Adrenal gland (tissue), 9 donors: ENCODE measurements at regions not wholly inside any gene's neighbourhood (a gene's known extent, or its start where the extent isn't known, plus 50 kb on each side); places are given as distances from the start of the nearest gene placed in this dataset.

Experiments used
- DNase-seq, 7 donors: peaks; one replicate each; pipeline ENCODE4 v3.0.0-alpha.2; 2019 to 2020
- H3K27ac ChIP-seq, 5 donors: fragments of 200-600 bp; sonication (generic) in 4 of 5; 1 replicate in 3 of 5; 2 replicates in 2 of 5; pipeline versions ENCODE4 v1.5.1 to v1.8.0; 2016 to 2020; ENCODE audit warnings: mild to moderate bottlenecking in 1 of 5
- H3K27me3 ChIP-seq: fragments of 200-600 bp; 2 replicates; pipeline ENCODE4 v1.8.0; 2021
- H3K36me3 ChIP-seq, 2 donors: fragments of 200-600 bp; replicated peaks in 1 of 2; 1 replicate in 1 of 2; 2 replicates in 1 of 2; pipeline versions ENCODE4 v1.5.1 to v1.8.0; 2018 to 2022
- H3K4me1 ChIP-seq, 2 donors: fragments of 200-600 bp; replicated peaks in 1 of 2; 1 replicate in 1 of 2; 2 replicates in 1 of 2; pipeline versions ENCODE4 v1.5.1 to v1.8.0; 2018 to 2021
- H3K4me3 ChIP-seq, 4 donors: fragments of 200-600 bp; sonication (generic) in 3 of 4; one replicate each; pipeline ENCODE4 v1.5.1; 2016 to 2018
- H3K9me3 ChIP-seq, 3 donors: fragments of 200-600 bp; sonication (generic) in 1 of 3; replicated peaks in 1 of 3; 1 replicate in 2 of 3; 2 replicates in 1 of 3; pipeline versions ENCODE4 v1.5.1 to v1.8.0; 2016 to 2021
- CTCF ChIP-seq, 6 experiments: fragments of 450-650 bp in 4 of 6; fragments of 200-600 bp in 2 of 6; sonication (generic) in 1 of 6; IDR thresholded peaks; 1 replicate in 5 of 6; 2 replicates in 1 of 6; pipeline versions ENCODE4 v1.5.1 to v1.8.0; 2016 to 2021; ENCODE audit warnings: antibody characterized with exemption in 6 of 6, mild to moderate bottlenecking in 2 of 6, moderate library complexity in 1 of 6
- POLR2A ChIP-seq, 2 donors: fragments of 450-650 bp; IDR thresholded peaks; one replicate each; pipeline ENCODE4 v1.6.1; 2017; ENCODE audit warnings: antibody characterized with exemption in 2 of 2, mild to moderate bottlenecking in 2 of 2, moderate library complexity in 1 of 2
- WGBS, 4 donors: extraction: QIAGEN DNeasy Blood & Tissue Kit in 2 of 4; methylation state at CpG; one replicate each; pipeline versions ENCODE4 v1.1.5 to v1.1.7; 2013 to 2017; 5-methylcytosine and 5-hydroxymethylcytosine counted together
- intact Hi-C, 2 donors: fragments of 100-400 bp; cut with DNase I; formaldehyde crosslinking; loops; one replicate each; pipeline versions ENCODE4 v1.14.1 to v1.15.0; 2022 to 2023
- donor health status: healthy with polysubstance abuse.
- donor health status: Bipolar disorder and iron deficiency.
- donor health status: DM: yes; HTN: yes; CAD: no.
- donor health status: DM: no; HTN: no; CAD: no.
- donor health status: DM: no; HTN: no; CAD: no.

- Histone ChIP-seq H3K36me3 (no peaks in the 10 kb centered on the region), H3K9me3 (no peaks in the 10 kb centered on the region), H3K27ac (no peak overlapping the region), H3K4me1 (no peaks in the 10 kb centered on the region), H3K4me3 (no peak overlapping the region), H3K27me3 (no peaks in the 10 kb centered on the region)
- WGBS, 4 donors = 46 to 50% (median 49%) methylated on average over 2 of the region's 2 CpGs
- DNase-seq = no peak
- TF ChIP-seq POLR2A (IDR thresholded peaks at IDR 0.05) = no peak
- TF ChIP-seq CTCF (IDR thresholded peaks at IDR 0.05) = no peak
- intact Hi-C loops = no loop called here
Measured at GRCh38 chr4:165724786-165725185, 148.3 kb upstream of the TLL1 start.

DNA sequence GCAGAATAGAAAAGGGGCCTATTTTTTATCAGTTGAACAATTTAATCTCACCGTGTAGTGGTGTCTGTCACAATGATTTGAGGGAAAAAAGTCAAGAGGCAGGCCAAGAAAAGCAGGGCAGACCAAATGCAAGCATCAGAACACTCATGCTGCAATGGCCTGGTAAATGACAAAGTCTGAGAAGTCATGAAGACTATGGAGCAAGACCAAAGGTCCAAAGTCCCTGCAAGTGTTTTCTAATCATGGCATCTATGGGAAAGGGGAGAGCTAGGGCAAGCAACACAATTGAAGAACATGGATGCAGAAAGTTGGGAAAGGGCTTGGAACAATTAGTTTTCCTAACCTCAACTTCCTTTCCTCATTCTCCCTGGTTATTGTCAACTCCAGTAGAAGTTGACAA, 147.7 kb upstream of the TLL1 start:
- Histone ChIP-seq H3K4me1 (no peaks in the 10 kb centered on the region), H3K4me3 (no peak overlapping the region), H3K27ac (no peak overlapping the region), H3K27me3 (no peaks in the 10 kb centered on the region), H3K36me3 (no peaks in the 10 kb centered on the region), H3K9me3 (no peaks in the 10 kb centered on the region)
- 36 to 53% (median 48%) methylated on average over 1 of the region's 1 CpG for WGBS, 4 donors
- no peak for TF ChIP-seq POLR2A (IDR thresholded peaks at IDR 0.05)
- no peak for TF ChIP-seq CTCF (IDR thresholded peaks at IDR 0.05)
- DNase-seq = no peak
- intact Hi-C loops = no loop called here

DNA sequence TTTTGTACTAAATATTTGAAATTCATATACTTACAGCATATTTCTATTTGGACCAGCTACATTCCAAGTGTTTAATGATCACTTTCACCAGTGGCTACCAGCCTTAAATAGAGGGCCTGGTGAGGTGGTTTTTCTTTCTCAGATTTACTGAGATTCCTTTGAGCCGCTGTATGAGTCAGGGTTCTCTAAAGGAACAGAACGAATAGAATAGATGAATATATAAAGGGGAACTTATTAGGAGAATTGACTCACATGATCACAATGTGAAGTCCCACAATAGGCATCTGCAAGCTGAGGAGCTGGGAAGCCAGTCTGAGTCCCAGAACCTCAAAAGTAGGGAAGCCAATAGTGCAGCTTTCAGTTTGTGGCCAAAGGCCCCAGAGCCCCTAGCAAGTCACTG, 146.2 kb upstream of the TLL1 start:
- Histone ChIP-seq H3K36me3 (no peaks in the 10 kb centered on the region), H3K27ac (no peak overlapping the region), H3K4me3 (no peak overlapping the region), H3K27me3 (no peaks in the 10 kb centered on the region), H3K4me1 (no peaks in the 10 kb centered on the region), H3K9me3 (no peaks in the 10 kb centered on the region)
- no peak for DNase-seq
- 76 to 83% (median 81%) methylated on average over 2 of the region's 2 CpGs for WGBS, 4 donors
- TF ChIP-seq CTCF (IDR thresholded peaks at IDR 0.05) = no peak
- TF ChIP-seq POLR2A (IDR thresholded peaks at IDR 0.05) = no peak
- intact Hi-C loops = no loop called here

DNA sequence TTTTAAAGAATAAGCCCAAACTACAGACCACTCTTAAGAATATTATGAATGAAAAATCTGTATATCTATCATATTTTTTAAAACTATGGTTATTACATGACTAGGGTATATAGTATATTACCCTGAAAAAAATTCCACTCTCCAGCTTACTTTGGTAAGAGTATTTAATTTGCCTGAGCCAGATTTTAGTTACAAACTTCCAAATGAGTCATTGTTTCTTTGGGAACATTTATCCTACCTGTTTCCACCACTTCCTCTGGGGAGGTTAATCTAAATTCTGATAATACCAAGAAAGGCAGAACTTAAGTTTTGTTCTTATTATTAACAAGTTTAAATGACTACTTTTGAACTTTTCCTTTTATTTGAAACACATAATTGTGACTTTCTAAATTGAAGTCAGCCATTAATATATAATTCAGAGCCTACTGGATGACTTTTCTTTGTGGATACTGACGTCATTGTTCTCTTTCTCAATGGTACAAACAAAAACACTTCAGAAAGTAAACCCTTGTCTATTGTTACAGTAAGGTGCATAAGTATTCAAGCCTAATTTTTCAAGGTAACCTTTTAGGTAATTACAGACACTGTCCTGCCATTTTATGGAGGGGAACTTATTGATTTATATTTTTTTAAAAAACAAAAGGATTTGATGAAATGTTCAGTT, 135.6 kb upstream of the TLL1 start:
- H3K9me3 ChIP-seq = no peaks in the 10 kb centered on the region
- H3K4me1 ChIP-seq = no peaks in the 10 kb centered on the region
- no peaks in the 10 kb centered on the region for H3K27me3 ChIP-seq
- no peak overlapping the region for H3K4me3 ChIP-seq
- H3K36me3 ChIP-seq = no peaks in the 10 kb centered on the region
- no peak for TF ChIP-seq CTCF (IDR thresholded peaks at IDR 0.05)
- TF ChIP-seq POLR2A (IDR thresholded peaks at IDR 0.05) = no peak
- H3K27ac ChIP-seq = no peak overlapping the region
- intact Hi-C loops = no loop called here
- 40 to 56% (median 53%) methylated on average over 1 of the region's 1 CpG for WGBS, 4 donors
- no peak for DNase-seq
